RWPE2 (cell line): ENCODE measurements at regions not wholly inside any gene's neighbourhood (a gene's known extent, or its start where the extent isn't known, plus 50 kb on each side); places are given as distances from the start of the nearest gene placed in this dataset.
"Not testable (repeated sequence)": the region's sequence is repeated elsewhere in the genome, so short reads cannot be mapped to it uniquely, and the experiment has no call there.

Experiments used
- ATAC-seq: fragments of 200-7000 bp; cut with Tn5 transposase; 3 replicates; pipeline ENCODE4 v1.9.1; 2021; ENCODE audit warnings: low read depth
- DNase-seq: peaks from one replicate; pipeline ENCODE4 v3.0.0-alpha.2; 2020; ENCODE audit warnings: low spot score
- H3K27ac ChIP-seq: fragments of 450-650 bp; 2 replicates; pipeline ENCODE4 v1.5.1; 2017; ENCODE audit warnings: mild to moderate bottlenecking; ENCODE audit not compliant: poor library complexity, severe bottlenecking
- H3K27me3 ChIP-seq: fragments of 250-450 bp; sonication (Bioruptor Pico); 2 replicates; pipeline ENCODE4 v1.5.1; 2021; ENCODE audit warnings: mild to moderate bottlenecking, moderate library complexity; ENCODE audit not compliant: insufficient read depth, poor library complexity, severe bottlenecking
- H3K36me3 ChIP-seq: fragments of 250-450 bp; sonication (Bioruptor Pico); 2 replicates; pipeline ENCODE4 v1.5.1; 2020; ENCODE audit warnings: low read depth, mild to moderate bottlenecking, moderate library complexity
- H3K4me1 ChIP-seq: fragments of 250-450 bp; sonication (Bioruptor Pico); 2 replicates; pipeline ENCODE4 v1.5.1; 2021; ENCODE audit warnings: mild to moderate bottlenecking, moderate library complexity; ENCODE audit not compliant: insufficient read depth, poor library complexity, severe bottlenecking
- H3K4me3 ChIP-seq: fragments of 250-450 bp; sonication (Bioruptor Pico); 2 replicates; pipeline ENCODE4 v1.5.1; 2021; ENCODE audit warnings: mild to moderate bottlenecking, moderate library complexity; ENCODE audit not compliant: severe bottlenecking
- H3K9me3 ChIP-seq: fragments of 250-450 bp; sonication (Bioruptor Pico); 2 replicates; pipeline ENCODE4 v1.5.1; 2021; ENCODE audit warnings: mild to moderate bottlenecking, moderate library complexity; ENCODE audit not compliant: severe bottlenecking

GRCh38 chr2:87352178-87352934, 330.7 kb upstream of the PLGLB1 start:
- not testable (repeated sequence) for H3K27ac ChIP-seq, DNase-seq, H3K27me3 ChIP-seq, H3K4me1 ChIP-seq, H3K36me3 ChIP-seq, ATAC-seq, H3K9me3 ChIP-seq, H3K4me3 ChIP-seq

GRCh38 chr2:87353408-87353807, 331.8 kb upstream of the PLGLB1 start:
- H3K36me3 ChIP-seq, ATAC-seq, H3K4me1 ChIP-seq, H3K9me3 ChIP-seq, H3K27me3 ChIP-seq, H3K27ac ChIP-seq, DNase-seq, H3K4me3 ChIP-seq: not testable (repeated sequence)

GRCh38 chr2:87354102-87354501, 332.5 kb upstream of the PLGLB1 start:
- not testable (repeated sequence) for H3K4me1 ChIP-seq, H3K27me3 ChIP-seq, H3K4me3 ChIP-seq, ATAC-seq, H3K36me3 ChIP-seq, H3K9me3 ChIP-seq, H3K27ac ChIP-seq, DNase-seq

- not testable (repeated sequence) for DNase-seq, H3K9me3 ChIP-seq, H3K4me3 ChIP-seq, H3K36me3 ChIP-seq, H3K27me3 ChIP-seq, H3K4me1 ChIP-seq, H3K27ac ChIP-seq, ATAC-seq
Observed at GRCh38 chr2:87360250-87360649, 338.6 kb upstream of the PLGLB1 start.

GRCh38 chr2:87360927-87361326, 339.3 kb upstream of the PLGLB1 start:
- not testable (repeated sequence) for ATAC-seq

GRCh38 chr2:87361805-87362204, 340.2 kb upstream of the PLGLB1 start:
- not testable (repeated sequence) for ATAC-seq, DNase-seq, H3K27ac ChIP-seq, H3K9me3 ChIP-seq, H3K4me3 ChIP-seq, H3K4me1 ChIP-seq, H3K36me3 ChIP-seq, H3K27me3 ChIP-seq

More at GRCh38 chr2:87360927-87361326, 339.3 kb upstream of the PLGLB1 start:
- H3K4me3 ChIP-seq, DNase-seq, H3K4me1 ChIP-seq, H3K9me3 ChIP-seq, H3K27me3 ChIP-seq, H3K36me3 ChIP-seq, H3K27ac ChIP-seq: not testable (repeated sequence)

GRCh38 chr2:87364379-87364778, 342.7 kb upstream of the PLGLB1 start:
- not testable (repeated sequence) for H3K27me3 ChIP-seq, H3K36me3 ChIP-seq, H3K9me3 ChIP-seq, ATAC-seq, H3K4me1 ChIP-seq, H3K4me3 ChIP-seq, DNase-seq, H3K27ac ChIP-seq

GRCh38 chr2:87365038-87365437, 343.4 kb upstream of the PLGLB1 start:
- not testable (repeated sequence) for ATAC-seq, H3K4me1 ChIP-seq, H3K36me3 ChIP-seq, H3K9me3 ChIP-seq, H3K4me3 ChIP-seq, H3K27ac ChIP-seq, DNase-seq, H3K27me3 ChIP-seq

GRCh38 chr2:87386063-87386560, 361.8 kb upstream of the PLGLB2 start:
- ATAC-seq, H3K4me1 ChIP-seq, H3K27ac ChIP-seq, H3K36me3 ChIP-seq, DNase-seq, H3K9me3 ChIP-seq, H3K27me3 ChIP-seq, H3K4me3 ChIP-seq: not testable (repeated sequence)

GRCh38 chr2:87395784-87396183, 352.1 kb upstream of the PLGLB2 start:
- not testable (repeated sequence) for H3K4me3 ChIP-seq, H3K27me3 ChIP-seq, H3K36me3 ChIP-seq, H3K9me3 ChIP-seq, H3K27ac ChIP-seq, H3K4me1 ChIP-seq
- peak; percentile 75 for DNase-seq
- peak; percentile 42; the same call in 1 of the 3 replicates for ATAC-seq

- H3K36me3 ChIP-seq, ATAC-seq, H3K27ac ChIP-seq, H3K4me3 ChIP-seq, H3K27me3 ChIP-seq, H3K9me3 ChIP-seq, H3K4me1 ChIP-seq: not testable (repeated sequence)
- peak; percentile 75 for DNase-seq
Observed at GRCh38 chr2:87396551-87397265, 351.2 kb upstream of the PLGLB2 start.
